GM21390 (cell line): ENCODE measurements at regions not wholly inside any gene's neighbourhood (a gene's known extent, or its start where the extent isn't known, plus 50 kb on each side); places are given as distances from the start of the nearest gene placed in this dataset.
"Not testable (repeated sequence)": the region's sequence is repeated elsewhere in the genome, so short reads cannot be mapped to it uniquely, and the experiment has no call there.

ENCODE experiments used
- ATAC-seq: cut with Tn5 transposase; IDR thresholded peaks from one replicate; pipeline ENCODE4 v1.9.1; 2021; ENCODE audit not compliant: unreplicated experiment

- ATAC-seq: not testable (repeated sequence)
Observed at GRCh38 chr4:119437515-119437914, 115.6 kb upstream of the FABP2 start.

- not testable (repeated sequence) for ATAC-seq
Observed at GRCh38 chr4:119408561-119409224, 86.8 kb upstream of the FABP2 start.

GRCh38 chr4:119406721-119407460 lies 85.0 kb upstream of the FABP2 start:
- ATAC-seq: not testable (repeated sequence)

GRCh38 chr4:119406041-119406440 lies 84.1 kb upstream of the FABP2 start:
- not testable (repeated sequence) for ATAC-seq

- peak; percentile 99 for ATAC-seq
Observed at GRCh38 chr4:119402322-119403308, 80.7 kb upstream of the FABP2 start.

GRCh38 chr4:119395701-119396100 lies 73.8 kb upstream of the FABP2 start:
- ATAC-seq: not testable (repeated sequence)

- no peak for ATAC-seq
Observed at GRCh38 chr4:119394826-119395225, 72.9 kb upstream of the FABP2 start.

- not testable (repeated sequence) for ATAC-seq
Observed at GRCh38 chr4:119388791-119389190, 66.9 kb upstream of the FABP2 start.

- ATAC-seq: not testable (repeated sequence)
Observed at GRCh38 chr4:119374616-119375015, 52.7 kb upstream of the FABP2 start.

- not testable (repeated sequence) for ATAC-seq
Observed at GRCh38 chr4:119372316-119373062, 50.6 kb upstream of the FABP2 start.
